ENCODE measurements at regions not wholly inside any gene's neighbourhood (a gene's known extent, or its start where the extent isn't known, plus 50 kb on each side); places are given as distances from the start of the nearest gene placed in this dataset.

- TF ChIP-seq, protein P1, sequence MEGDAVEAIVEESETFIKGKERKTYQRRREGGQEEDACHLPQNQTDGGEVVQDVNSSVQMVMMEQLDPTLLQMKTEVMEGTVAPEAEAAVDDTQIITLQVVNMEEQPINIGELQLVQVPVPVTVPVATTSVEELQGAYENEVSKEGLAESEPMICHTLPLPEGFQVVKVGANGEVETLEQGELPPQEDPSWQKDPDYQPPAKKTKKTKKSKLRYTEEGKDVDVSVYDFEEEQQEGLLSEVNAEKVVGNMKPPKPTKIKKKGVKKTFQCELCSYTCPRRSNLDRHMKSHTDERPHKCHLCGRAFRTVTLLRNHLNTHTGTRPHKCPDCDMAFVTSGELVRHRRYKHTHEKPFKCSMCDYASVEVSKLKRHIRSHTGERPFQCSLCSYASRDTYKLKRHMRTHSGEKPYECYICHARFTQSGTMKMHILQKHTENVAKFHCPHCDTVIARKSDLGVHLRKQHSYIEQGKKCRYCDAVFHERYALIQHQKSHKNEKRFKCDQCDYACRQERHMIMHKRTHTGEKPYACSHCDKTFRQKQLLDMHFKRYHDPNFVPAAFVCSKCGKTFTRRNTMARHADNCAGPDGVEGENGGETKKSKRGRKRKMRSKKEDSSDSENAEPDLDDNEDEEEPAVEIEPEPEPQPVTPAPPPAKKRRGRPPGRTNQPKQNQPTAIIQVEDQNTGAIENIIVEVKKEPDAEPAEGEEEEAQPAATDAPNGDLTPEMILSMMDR (IDR thresholded peaks at IDR 0.05; ENCODE audit: extremely low read depth in 1 of 2, insufficient read depth in 1 of 2, low read depth in 1 of 2, low read length in 2 of 2): no peak
- no peak for TF ChIP-seq POLR2A (IDR thresholded peaks at IDR 0.05; ENCODE audit: low read depth, low read length)
- TF ChIP-seq EZH2 (IDR thresholded peaks at IDR 0.05; ENCODE audit: borderline replicate concordance, low read depth, low read length, severe bottlenecking): no peak
- TF ChIP-seq POLR2AphosphoS5 (IDR thresholded peaks at IDR 0.05; ENCODE audit: insufficient read depth, low read depth, low read length): no peak
- no peak for TF ChIP-seq GATA2 (IDR thresholded peaks at IDR 0.05; ENCODE audit: insufficient read depth, insufficient read length, low read depth, low read length)
- TF ChIP-seq MYC (IDR thresholded peaks at IDR 0.05; ENCODE audit: low read depth, low read length): no peak
- no peak for TF ChIP-seq FOS (IDR thresholded peaks at IDR 0.05; ENCODE audit: borderline replicate concordance, insufficient read depth, low read length)
- TF ChIP-seq MAX (IDR thresholded peaks at IDR 0.05; ENCODE audit: insufficient read depth, insufficient read length): no peak
- TF ChIP-seq JUN (IDR thresholded peaks at IDR 0.05; ENCODE audit: borderline replicate concordance, insufficient read depth, insufficient read length, low read depth): no peak
These were observed 307.5 kb downstream of the ZNF608 start for GRCh38 chr5:124438903-124439281.

Data from endothelial cell of umbilical vein (primary cell).